OCI-LY7 (cell line): ENCODE measurements at regions not wholly inside any gene's neighbourhood (a gene's known extent, or its start where the extent isn't known, plus 50 kb on each side); places are given as distances from the start of the nearest gene placed in this dataset.

ENCODE experiments used
- BruUV-seq: library from RNA; stranded (reverse); fragments of 400-500 nt; replicated peaks from 2 replicates; lab custom pipeline; 2021; lab: Mats Ljungman, UMichigan
- CTCF ChIA-PET: fragments of 300-600 bp; sonication (Branson Sonifier 250); formaldehyde crosslinking; loops from one replicate; lab custom pipeline; 2022; ENCODE audit warnings: antibody characterized with exemption; ENCODE audit not compliant: unreplicated experiment; lab: Charles Lee
- POLR2A ChIA-PET: fragments of 300-600 bp; sonication (Branson Sonifier 250); formaldehyde crosslinking; loops from one replicate; lab custom pipeline; 2022; ENCODE audit warnings: antibody characterized with exemption; lab: Charles Lee
- DNase-seq: peaks from one replicate; pipeline ENCODE4 v3.0.0-alpha.2; 2015; ENCODE audit warnings: low spot score
- H2AFZ ChIP-seq: fragments of 200-600 bp; sonication (generic), shearing (Covaris generic); 2 replicates; pipeline ENCODE4 v1.6.1; 2014; ENCODE audit warnings: mild to moderate bottlenecking, antibody characterized with exemption, low read length, moderate library complexity
- H3K27ac ChIP-seq: fragments of 200-600 bp; sonication (generic); 2 replicates; pipeline ENCODE4 v1.5.1; 2014; ENCODE audit warnings: mixed run types, low read depth, mild to moderate bottlenecking, moderate library complexity, low read length, inconsistent platforms; ENCODE audit not compliant: poor library complexity, severe bottlenecking
- H3K36me3 ChIP-seq: fragments of 200-600 bp; sonication (generic); 2 replicates; pipeline ENCODE4 v1.6.1; 2014; ENCODE audit warnings: mild to moderate bottlenecking, antibody characterized with exemption, low read length, moderate library complexity, mixed read lengths; ENCODE audit not compliant: insufficient read depth
- H3K4me1 ChIP-seq: fragments of 200-600 bp; sonication (generic); 2 replicates; pipeline ENCODE4 v1.5.1; 2014; ENCODE audit warnings: mild to moderate bottlenecking, low read length; ENCODE audit not compliant: insufficient read depth, poor library complexity, severe bottlenecking
- H3K4me2 ChIP-seq: fragments of 200-600 bp; sonication (generic); 2 replicates; pipeline ENCODE4 v1.6.1; 2014; ENCODE audit warnings: mild to moderate bottlenecking, low read length
- H3K4me3 ChIP-seq: fragments of 200-600 bp; sonication (generic); 2 replicates; pipeline ENCODE4 v1.5.1; 2014; ENCODE audit warnings: mild to moderate bottlenecking, low read depth, low read length; ENCODE audit not compliant: poor library complexity, severe bottlenecking
- H3K79me2 ChIP-seq: fragments of 200-600 bp; sonication (generic); 2 replicates; pipeline ENCODE4 v1.6.1; 2016; ENCODE audit warnings: low read depth, mild to moderate bottlenecking, low read length, moderate library complexity, mixed read lengths; ENCODE audit not compliant: insufficient read depth
- H3K9me2 ChIP-seq: fragments of 200-600 bp; sonication (generic); 2 replicates; pipeline ENCODE4 v1.6.1; 2016; ENCODE audit warnings: mild to moderate bottlenecking, low read length, mixed read lengths; ENCODE audit not compliant: insufficient read depth
- H3K9me3 ChIP-seq: fragments of 200-600 bp; sonication (generic); 2 replicates; pipeline ENCODE4 v1.6.1; 2014; ENCODE audit warnings: mild to moderate bottlenecking, mixed run types, low read length, mixed read lengths
- H4K20me1 ChIP-seq: fragments of 200-600 bp; sonication (generic); 2 replicates; pipeline ENCODE4 v1.6.1; 2014; ENCODE audit warnings: mild to moderate bottlenecking, antibody characterized with exemption, low read length, moderate library complexity, mixed read lengths; ENCODE audit not compliant: insufficient read depth
- EZH2phosphoT487 ChIP-seq: fragments of 200-600 bp; sonication (generic); IDR thresholded peaks from 2 replicates; pipeline ENCODE4 v1.6.1; 2018; ENCODE audit warnings: low read depth, borderline replicate concordance, mild to moderate bottlenecking, mixed run types, antibody characterized with exemption, low read length, moderate library complexity, mixed read lengths
- intact Hi-C: fragments of 100-400 bp; cut with micrococcal nuclease; formaldehyde crosslinking; loops from one replicate; pipeline ENCODE4 v1.10.0; 2022; ENCODE audit not compliant: unreplicated experiment
- TF ChIP-seq, protein P1 (sequence below): fragments of 200-600 bp; sonication (generic); conservative IDR thresholded peaks from 2 replicates; pipeline ENCODE4 v1.5.1; 2014; ENCODE audit warnings: mild to moderate bottlenecking, antibody characterized with exemption, low read length, moderate library complexity, mixed read lengths

DNA sequence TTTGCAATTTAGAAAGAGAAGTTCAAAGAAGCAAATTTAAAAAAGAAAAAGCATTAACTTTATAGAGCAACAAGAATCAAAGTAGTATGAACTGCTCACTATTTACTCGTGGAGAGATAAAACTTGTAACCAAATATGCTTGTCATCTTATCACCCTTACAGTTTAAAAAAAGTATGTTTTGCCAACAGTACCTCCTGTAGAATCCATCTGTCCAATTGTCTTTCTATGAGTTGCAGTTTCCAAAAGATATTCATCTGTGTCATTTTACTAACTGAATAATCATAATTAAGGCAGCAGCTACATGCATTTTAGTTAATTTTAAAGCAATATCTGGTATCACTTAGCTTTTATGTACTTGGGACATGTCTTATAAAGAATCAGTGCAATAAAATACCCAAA, 1112.3 kb downstream of the DSC3 start:
- POLR2A ChIA-PET, result no interaction called here
- CTCF ChIA-PET, result no interaction called here
- Histone ChIP-seq H3K4me3 (no peak overlapping the region), H3K79me2 (no peaks in the 10 kb centered on the region), H4K20me1 (no peaks in the 10 kb centered on the region), H3K4me1 (no peaks in the 10 kb centered on the region), H3K4me2 (no peak overlapping the region), H2AFZ (no peak overlapping the region), H3K27ac (no peak overlapping the region), H3K9me2 (no peaks in the 10 kb centered on the region), H3K9me3 (no peaks in the 10 kb centered on the region), H3K36me3 (no peaks in the 10 kb centered on the region)
- intact Hi-C loops, result no loop called here
- DNase-seq, result no peak
- BruUV-seq, result no TSS peak
- no peak for TF ChIP-seq EZH2phosphoT487
- TF ChIP-seq, protein P1, sequence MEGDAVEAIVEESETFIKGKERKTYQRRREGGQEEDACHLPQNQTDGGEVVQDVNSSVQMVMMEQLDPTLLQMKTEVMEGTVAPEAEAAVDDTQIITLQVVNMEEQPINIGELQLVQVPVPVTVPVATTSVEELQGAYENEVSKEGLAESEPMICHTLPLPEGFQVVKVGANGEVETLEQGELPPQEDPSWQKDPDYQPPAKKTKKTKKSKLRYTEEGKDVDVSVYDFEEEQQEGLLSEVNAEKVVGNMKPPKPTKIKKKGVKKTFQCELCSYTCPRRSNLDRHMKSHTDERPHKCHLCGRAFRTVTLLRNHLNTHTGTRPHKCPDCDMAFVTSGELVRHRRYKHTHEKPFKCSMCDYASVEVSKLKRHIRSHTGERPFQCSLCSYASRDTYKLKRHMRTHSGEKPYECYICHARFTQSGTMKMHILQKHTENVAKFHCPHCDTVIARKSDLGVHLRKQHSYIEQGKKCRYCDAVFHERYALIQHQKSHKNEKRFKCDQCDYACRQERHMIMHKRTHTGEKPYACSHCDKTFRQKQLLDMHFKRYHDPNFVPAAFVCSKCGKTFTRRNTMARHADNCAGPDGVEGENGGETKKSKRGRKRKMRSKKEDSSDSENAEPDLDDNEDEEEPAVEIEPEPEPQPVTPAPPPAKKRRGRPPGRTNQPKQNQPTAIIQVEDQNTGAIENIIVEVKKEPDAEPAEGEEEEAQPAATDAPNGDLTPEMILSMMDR, result no peak

DNA sequence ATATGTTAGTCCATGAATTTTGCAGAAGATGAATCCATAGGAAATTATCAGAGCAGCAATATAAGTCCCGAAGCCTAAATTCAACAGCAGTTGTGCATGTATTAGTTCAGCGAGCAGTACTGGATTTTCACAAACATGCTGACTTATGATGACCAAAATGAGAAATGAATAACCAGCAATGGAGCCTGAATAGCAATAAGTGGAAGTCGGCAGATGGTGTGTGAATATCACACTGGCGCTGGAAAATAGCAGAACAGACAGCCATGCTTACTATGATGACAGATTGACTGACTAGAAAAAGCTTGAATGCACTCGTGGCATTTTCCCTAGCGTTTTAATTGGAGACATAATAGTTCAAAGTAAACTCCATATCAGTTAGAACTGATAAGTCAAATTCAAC, 1114.5 kb downstream of the DSC3 start:
- no peaks in the 10 kb centered on the region for H3K9me2 ChIP-seq
- H3K36me3 ChIP-seq, result no peaks in the 10 kb centered on the region
- POLR2A ChIA-PET, result no interaction called here
- H3K9me3 ChIP-seq, result no peaks in the 10 kb centered on the region
- no peak overlapping the region for H3K27ac ChIP-seq
- H3K4me2 ChIP-seq, result no peak overlapping the region
- no peak overlapping the region for H2AFZ ChIP-seq
- TF ChIP-seq, protein P1, result no peak
- TF ChIP-seq EZH2phosphoT487, result no peak
- no TSS peak for BruUV-seq
- H4K20me1 ChIP-seq, result no peaks in the 10 kb centered on the region
- H3K4me3 ChIP-seq, result no peak overlapping the region
- CTCF ChIA-PET, result no interaction called here
- no peaks in the 10 kb centered on the region for H3K79me2 ChIP-seq
- intact Hi-C loops, result no loop called here
- DNase-seq, result no peak
- H3K4me1 ChIP-seq, result no peaks in the 10 kb centered on the region

DNA sequence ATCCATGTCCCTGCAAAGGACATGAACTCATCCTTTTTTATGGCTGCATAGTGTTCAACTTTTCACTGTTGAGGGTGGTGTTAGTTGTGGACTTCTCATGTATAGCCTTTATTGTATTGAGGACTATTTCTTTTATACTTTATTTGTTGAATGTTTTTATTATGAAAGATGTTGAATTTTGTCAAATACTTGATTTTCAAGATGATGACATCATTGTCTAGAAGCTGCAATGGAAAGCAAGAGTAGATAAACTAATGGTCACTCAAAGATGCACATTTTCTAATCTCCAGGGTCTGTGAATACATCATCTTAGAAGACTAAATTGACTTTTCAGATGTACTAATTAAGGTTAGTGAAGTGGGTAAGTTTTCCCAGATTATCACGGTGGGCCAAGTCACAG, 1117.0 kb downstream of the DSC3 start:
- no peak overlapping the region for H3K4me2 ChIP-seq
- no peaks in the 10 kb centered on the region for H3K79me2 ChIP-seq
- intact Hi-C loops, result no loop called here
- ChIA-PET POLR2A (no interaction called here), CTCF (no interaction called here)
- H4K20me1 ChIP-seq, result no peaks in the 10 kb centered on the region
- BruUV-seq, result no TSS peak
- no peak overlapping the region for H3K27ac ChIP-seq
- no peak overlapping the region for H3K4me3 ChIP-seq
- no peaks in the 10 kb centered on the region for H3K36me3 ChIP-seq
- no peak for DNase-seq
- TF ChIP-seq EZH2phosphoT487, result no peak
- TF ChIP-seq, protein P1, result no peak
- no peak overlapping the region for H2AFZ ChIP-seq
- no peaks in the 10 kb centered on the region for H3K4me1 ChIP-seq
- H3K9me3 ChIP-seq, result no peaks in the 10 kb centered on the region
- H3K9me2 ChIP-seq, result no peaks in the 10 kb centered on the region
